ENCODE measurements at regions not wholly inside any gene's neighbourhood (a gene's known extent, or its start where the extent isn't known, plus 50 kb on each side); places are given as distances from the start of the nearest gene placed in this dataset.
"Not testable (repeated sequence)": the region's sequence is repeated elsewhere in the genome, so short reads cannot be mapped to it uniquely, and the experiment has no call there.

DNA sequence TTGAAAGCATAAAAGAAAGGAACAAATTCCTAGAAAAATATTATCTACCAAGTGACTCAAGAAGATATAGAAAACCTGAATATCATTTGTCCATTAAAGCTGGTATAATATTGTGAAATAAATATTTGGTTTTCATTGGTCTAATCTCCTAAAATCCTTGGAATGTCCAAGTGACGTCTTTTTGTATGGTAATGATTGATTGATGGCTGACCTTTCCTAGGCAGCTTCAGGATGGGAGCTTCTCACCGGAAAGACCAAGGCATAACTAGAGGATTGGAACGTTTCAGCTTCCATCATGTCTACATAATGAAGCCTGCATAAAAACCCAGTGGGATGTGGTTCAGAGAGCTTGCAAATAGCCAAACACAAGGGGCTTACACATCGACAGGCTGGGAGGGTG, 57.6 kb upstream of the MAN1A1 start:
- Histone ChIP-seq H3K36me3 (no peaks in the 10 kb centered on the region), H3K9me3 (ENCODE audit: severe bottlenecking) (no peaks in the 10 kb centered on the region), H3K27me3 (ENCODE audit: insufficient read depth, low read depth, severe bottlenecking) (no peaks in the 10 kb centered on the region), H3K4me3 (ENCODE audit: low read depth, low read length) (no peak overlapping the region), H3K27ac (no peak overlapping the region)
- TF ChIP-seq, protein P1, sequence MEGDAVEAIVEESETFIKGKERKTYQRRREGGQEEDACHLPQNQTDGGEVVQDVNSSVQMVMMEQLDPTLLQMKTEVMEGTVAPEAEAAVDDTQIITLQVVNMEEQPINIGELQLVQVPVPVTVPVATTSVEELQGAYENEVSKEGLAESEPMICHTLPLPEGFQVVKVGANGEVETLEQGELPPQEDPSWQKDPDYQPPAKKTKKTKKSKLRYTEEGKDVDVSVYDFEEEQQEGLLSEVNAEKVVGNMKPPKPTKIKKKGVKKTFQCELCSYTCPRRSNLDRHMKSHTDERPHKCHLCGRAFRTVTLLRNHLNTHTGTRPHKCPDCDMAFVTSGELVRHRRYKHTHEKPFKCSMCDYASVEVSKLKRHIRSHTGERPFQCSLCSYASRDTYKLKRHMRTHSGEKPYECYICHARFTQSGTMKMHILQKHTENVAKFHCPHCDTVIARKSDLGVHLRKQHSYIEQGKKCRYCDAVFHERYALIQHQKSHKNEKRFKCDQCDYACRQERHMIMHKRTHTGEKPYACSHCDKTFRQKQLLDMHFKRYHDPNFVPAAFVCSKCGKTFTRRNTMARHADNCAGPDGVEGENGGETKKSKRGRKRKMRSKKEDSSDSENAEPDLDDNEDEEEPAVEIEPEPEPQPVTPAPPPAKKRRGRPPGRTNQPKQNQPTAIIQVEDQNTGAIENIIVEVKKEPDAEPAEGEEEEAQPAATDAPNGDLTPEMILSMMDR (IDR thresholded peaks at IDR 0.05; ENCODE audit: low read depth, low read length), result no peak
- DNase-seq, result no peak

DNA sequence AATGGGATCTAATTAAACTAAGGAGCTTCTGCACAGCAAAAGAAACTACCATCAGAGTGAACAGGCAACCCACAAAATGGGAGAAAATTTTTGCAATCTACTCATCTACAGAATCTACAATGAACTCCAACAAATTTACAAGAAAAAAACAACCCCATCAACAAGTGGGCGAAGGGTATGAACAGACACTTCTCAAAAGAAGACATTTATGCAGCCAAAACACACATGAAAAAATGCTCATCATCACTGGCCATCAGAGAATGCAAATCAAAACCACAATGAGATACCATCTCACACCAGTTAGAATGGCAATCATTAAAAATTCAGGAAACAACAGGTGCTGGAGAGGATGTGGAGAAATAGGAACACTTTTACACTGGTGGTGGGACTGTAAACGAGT, 55.6 kb upstream of the MAN1A1 start:
- not testable (repeated sequence) for H3K27me3 ChIP-seq (ENCODE audit: insufficient read depth, low read depth, severe bottlenecking); H3K27ac ChIP-seq; H3K36me3 ChIP-seq; DNase-seq; H3K4me3 ChIP-seq (ENCODE audit: low read depth, low read length); H3K9me3 ChIP-seq (ENCODE audit: severe bottlenecking)
